GM20000 (cell line): ENCODE measurements at regions not wholly inside any gene's neighbourhood (a gene's known extent, or its start where the extent isn't known, plus 50 kb on each side); places are given as distances from the start of the nearest gene placed in this dataset.

Experiments
- DNase-seq: peaks from one replicate; pipeline ENCODE4 v3.0.0; 2012; ENCODE audit warnings: low spot score
- TF ChIP-seq, protein P1 (sequence below): IDR thresholded peaks from 2 replicates; pipeline ENCODE4 v1.5.1; 2012; ENCODE audit warnings: mild to moderate bottlenecking, control low read depth; ENCODE audit errors: extremely low read depth, missing control alignments

GRCh38 chr4:55251342-55251741 is 94.7 kb upstream of the SRD5A3 start:
- no peak for DNase-seq
- TF ChIP-seq, protein P1, sequence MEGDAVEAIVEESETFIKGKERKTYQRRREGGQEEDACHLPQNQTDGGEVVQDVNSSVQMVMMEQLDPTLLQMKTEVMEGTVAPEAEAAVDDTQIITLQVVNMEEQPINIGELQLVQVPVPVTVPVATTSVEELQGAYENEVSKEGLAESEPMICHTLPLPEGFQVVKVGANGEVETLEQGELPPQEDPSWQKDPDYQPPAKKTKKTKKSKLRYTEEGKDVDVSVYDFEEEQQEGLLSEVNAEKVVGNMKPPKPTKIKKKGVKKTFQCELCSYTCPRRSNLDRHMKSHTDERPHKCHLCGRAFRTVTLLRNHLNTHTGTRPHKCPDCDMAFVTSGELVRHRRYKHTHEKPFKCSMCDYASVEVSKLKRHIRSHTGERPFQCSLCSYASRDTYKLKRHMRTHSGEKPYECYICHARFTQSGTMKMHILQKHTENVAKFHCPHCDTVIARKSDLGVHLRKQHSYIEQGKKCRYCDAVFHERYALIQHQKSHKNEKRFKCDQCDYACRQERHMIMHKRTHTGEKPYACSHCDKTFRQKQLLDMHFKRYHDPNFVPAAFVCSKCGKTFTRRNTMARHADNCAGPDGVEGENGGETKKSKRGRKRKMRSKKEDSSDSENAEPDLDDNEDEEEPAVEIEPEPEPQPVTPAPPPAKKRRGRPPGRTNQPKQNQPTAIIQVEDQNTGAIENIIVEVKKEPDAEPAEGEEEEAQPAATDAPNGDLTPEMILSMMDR = no peak

- DNase-seq = no peak
- TF ChIP-seq, protein P1 = no peak
Measured at GRCh38 chr4:55251896-55252295, 94.1 kb upstream of the SRD5A3 start.

- DNase-seq = no peak
- TF ChIP-seq, protein P1 = no peak
Measured at GRCh38 chr4:55253948-55254593, 92.0 kb upstream of the SRD5A3 start.

GRCh38 chr4:55255179-55255578 is 90.9 kb upstream of the SRD5A3 start:
- TF ChIP-seq, protein P1 = no peak
- DNase-seq = no peak

- TF ChIP-seq, protein P1 = no peak
- DNase-seq = no peak
Measured at GRCh38 chr4:55256787-55257186, 89.3 kb upstream of the SRD5A3 start.

GRCh38 chr4:55258152-55258865 is 87.7 kb upstream of the SRD5A3 start:
- no peak for DNase-seq
- TF ChIP-seq, protein P1 = no peak

DNA sequence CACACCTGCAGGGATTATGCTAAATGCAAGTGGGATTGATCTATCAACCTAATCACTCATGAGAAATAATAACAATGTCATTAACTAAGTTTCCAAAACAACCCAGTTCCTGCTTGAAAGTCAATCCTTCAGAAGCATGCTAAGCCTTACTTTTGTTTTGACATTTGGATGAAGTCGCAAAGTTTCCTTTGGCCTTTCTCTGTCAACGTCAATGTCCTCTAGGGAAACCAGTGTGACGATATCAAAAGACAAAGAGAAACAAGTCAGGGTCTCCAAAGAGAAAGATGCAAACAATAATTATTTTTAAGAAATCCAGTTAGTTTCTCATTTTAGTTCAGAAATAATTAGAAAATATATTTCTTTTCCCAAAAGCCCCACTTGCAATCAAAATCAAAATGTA is 86.7 kb upstream of the SRD5A3 start:
- DNase-seq = no peak
- TF ChIP-seq, protein P1 = no peak
